PC-3 (cell line): ENCODE measurements at regions not wholly inside any gene's neighbourhood (a gene's known extent, or its start where the extent isn't known, plus 50 kb on each side); places are given as distances from the start of the nearest gene placed in this dataset.

Experiments used
- ATAC-seq: fragments of 200-7000 bp; cut with Tn5 transposase; 2 replicates; pipeline ENCODE4 v1.9.1; 2020; ENCODE audit warnings: mild to moderate bottlenecking, moderate library complexity
- BruUV-seq: library from RNA; stranded (reverse); fragments of 400-500 nt; replicated peaks from 2 replicates; lab custom pipeline; 2021; lab: Mats Ljungman, UMichigan
- CTCF ChIA-PET: fragments of 300-600 bp; sonication (Branson Sonifier 250); formaldehyde crosslinking; loops from one replicate; lab custom pipeline; 2022; ENCODE audit warnings: antibody characterized with exemption; lab: Charles Lee
- POLR2A ChIA-PET: fragments of 300-600 bp; sonication (Branson Sonifier 250); formaldehyde crosslinking; loops from one replicate; lab custom pipeline; 2022; ENCODE audit warnings: antibody characterized with exemption; ENCODE audit not compliant: unreplicated experiment; lab: Charles Lee
- DNase-seq: peaks from one replicate; pipeline ENCODE4 v3.0.0-alpha.2; 2015
- H2AFZ ChIP-seq: fragments of 300-600 bp; sonication (generic); 2 replicates; pipeline ENCODE4 v1.6.0; 2016; ENCODE audit warnings: antibody characterized with exemption, low read length
- H3F3A ChIP-seq: fragments of 300-600 bp; sonication (generic); one replicate; pipeline ENCODE4 v1.6.0; 2017; ENCODE audit warnings: antibody characterized with exemption, low read length, control low read depth, mild to moderate bottlenecking; ENCODE audit not compliant: unreplicated experiment
- H3K27ac ChIP-seq: fragments of 300-600 bp; sonication (generic); 2 replicates; pipeline ENCODE4 v1.5.1; 2016; ENCODE audit warnings: mild to moderate bottlenecking, low read length
- H3K27me3 ChIP-seq: fragments of 300-600 bp; sonication (generic); 2 replicates; pipeline ENCODE4 v1.6.1; 2016; ENCODE audit warnings: low read length, mixed read lengths
- H3K36me3 ChIP-seq: fragments of 300-600 bp; sonication (generic); 2 replicates; pipeline ENCODE4 v1.6.1; 2016; ENCODE audit warnings: low read depth, mixed run types, low read length, mixed read lengths
- H3K4me1 ChIP-seq: fragments of 300-600 bp; sonication (generic); 2 replicates; pipeline ENCODE4 v1.5.1; 2016; ENCODE audit warnings: low read length; ENCODE audit not compliant: insufficient read depth
- H3K4me2 ChIP-seq: fragments of 300-600 bp; sonication (generic); 2 replicates; pipeline ENCODE4 v1.6.0; 2016; ENCODE audit warnings: low read length
- H3K4me3 ChIP-seq: fragments of 300-600 bp; sonication (generic); 2 replicates; pipeline ENCODE4 v1.5.1; 2016; ENCODE audit warnings: mild to moderate bottlenecking, low read length, mixed read lengths
- H3K79me2 ChIP-seq: fragments of 300-600 bp; sonication (generic); 2 replicates; pipeline ENCODE4 v1.6.1; 2017; ENCODE audit warnings: low read length, mixed read lengths
- H3K9ac ChIP-seq: fragments of 300-600 bp; sonication (generic); 2 replicates; pipeline ENCODE4 v1.6.0; 2016; ENCODE audit warnings: mild to moderate bottlenecking, low read length
- H3K9me2 ChIP-seq: fragments of 300-600 bp; sonication (generic); replicated peaks from 2 replicates; pipeline ENCODE4 v1.6.1; 2016; ENCODE audit warnings: mixed run types, low read length, mixed read lengths
- H3K9me3 ChIP-seq: fragments of 300-600 bp; sonication (generic); 2 replicates; pipeline ENCODE4 v1.6.1; 2016; ENCODE audit warnings: low read length, mixed read lengths
- H4K20me1 ChIP-seq: fragments of 300-600 bp; sonication (generic); 2 replicates; pipeline ENCODE4 v1.6.1; 2016; ENCODE audit warnings: low read length, mixed read lengths
- CTCF ChIP-seq: fragments of 300-600 bp; sonication (generic); conservative IDR thresholded peaks from 2 replicates; pipeline ENCODE4 v1.5.1; 2017; ENCODE audit warnings: antibody characterized with exemption, low read depth, mild to moderate bottlenecking, low read length
- EZH2 ChIP-seq: fragments of 300-600 bp; sonication (generic); IDR thresholded peaks from one replicate; pipeline ENCODE4 v1.6.1; 2017; ENCODE audit warnings: antibody characterized with exemption, mild to moderate bottlenecking, low read length; ENCODE audit not compliant: unreplicated experiment
- EZH2phosphoT487 ChIP-seq: fragments of 300-600 bp; sonication (generic); IDR thresholded peaks from 2 replicates; pipeline ENCODE4 v1.6.1; 2018; ENCODE audit warnings: mild to moderate bottlenecking, antibody characterized with exemption, low read length, borderline replicate concordance
- intact Hi-C: fragments of 100-400 bp; cut with micrococcal nuclease; formaldehyde crosslinking; loops from 2 replicates; pipeline ENCODE4 v1.9.0; 2023

GRCh38 chr9:35555246-35555701 lies 49.8 kb upstream of the TESK1 start:
- Histone ChIP-seq H3K9ac (no peak overlapping the region), H3K79me2 (peaks cover 6% of the 10 kb centered on the region; the same call in 1 of the 2 replicates), H3K27me3 (no peaks in the 10 kb centered on the region), H3K9me3 (no peaks in the 10 kb centered on the region), H3K4me3 (no peak overlapping the region), H3K4me2 (no peak overlapping the region), H3K27ac (no peak overlapping the region), H2AFZ (no peak overlapping the region), H3K4me1 (peaks cover 17% of the 10 kb centered on the region), H3F3A (no peaks in the 10 kb centered on the region), H3K9me2 (no peaks in the 10 kb centered on the region), H3K36me3 (no peaks in the 10 kb centered on the region), H4K20me1 (no peaks in the 10 kb centered on the region)
- intact Hi-C loops = no loop called here
- DNase-seq (no peak), ATAC-seq (no peak)
- TF ChIP-seq EZH2 (no peak), CTCF (no peak), EZH2phosphoT487 (no peak)
- POLR2A ChIA-PET = no interaction called here
- no TSS peak for BruUV-seq
- CTCF ChIA-PET = no interaction called here
